Thyroid gland (tissue), 4 donors: ENCODE measurements at regions not wholly inside any gene's neighbourhood (a gene's known extent, or its start where the extent isn't known, plus 50 kb on each side); places are given as distances from the start of the nearest gene placed in this dataset.

Experiments used
- POLR2A ChIP-seq, 2 donors: fragments of 450-650 bp; IDR thresholded peaks; one replicate each; pipeline ENCODE4 v1.6.1; 2017; ENCODE audit warnings: antibody characterized with exemption in 2 of 2, mild to moderate bottlenecking in 2 of 2, moderate library complexity in 1 of 2
- TF ChIP-seq, protein P1 (sequence below), 6 experiments: fragments of 200-600 bp in 3 of 6; fragments of 450-650 bp in 3 of 6; sonication (generic) in 3 of 6; IDR thresholded peaks; one replicate each; pipeline ENCODE4 v1.5.1; 2016 to 2019; ENCODE audit warnings: antibody characterized with exemption in 6 of 6, mild to moderate bottlenecking in 2 of 6, inconsistent platforms in 1 of 6, moderate library complexity in 1 of 6

GRCh38 chr22:47236718-47237117 is 474.3 kb downstream of the TBC1D22A start:
- TF ChIP-seq, protein P1, sequence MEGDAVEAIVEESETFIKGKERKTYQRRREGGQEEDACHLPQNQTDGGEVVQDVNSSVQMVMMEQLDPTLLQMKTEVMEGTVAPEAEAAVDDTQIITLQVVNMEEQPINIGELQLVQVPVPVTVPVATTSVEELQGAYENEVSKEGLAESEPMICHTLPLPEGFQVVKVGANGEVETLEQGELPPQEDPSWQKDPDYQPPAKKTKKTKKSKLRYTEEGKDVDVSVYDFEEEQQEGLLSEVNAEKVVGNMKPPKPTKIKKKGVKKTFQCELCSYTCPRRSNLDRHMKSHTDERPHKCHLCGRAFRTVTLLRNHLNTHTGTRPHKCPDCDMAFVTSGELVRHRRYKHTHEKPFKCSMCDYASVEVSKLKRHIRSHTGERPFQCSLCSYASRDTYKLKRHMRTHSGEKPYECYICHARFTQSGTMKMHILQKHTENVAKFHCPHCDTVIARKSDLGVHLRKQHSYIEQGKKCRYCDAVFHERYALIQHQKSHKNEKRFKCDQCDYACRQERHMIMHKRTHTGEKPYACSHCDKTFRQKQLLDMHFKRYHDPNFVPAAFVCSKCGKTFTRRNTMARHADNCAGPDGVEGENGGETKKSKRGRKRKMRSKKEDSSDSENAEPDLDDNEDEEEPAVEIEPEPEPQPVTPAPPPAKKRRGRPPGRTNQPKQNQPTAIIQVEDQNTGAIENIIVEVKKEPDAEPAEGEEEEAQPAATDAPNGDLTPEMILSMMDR (IDR thresholded peaks at IDR 0.05): no peak
- no peak for TF ChIP-seq POLR2A (IDR thresholded peaks at IDR 0.05)
